ENCODE measurements at regions not wholly inside any gene's neighbourhood (a gene's known extent, or its start where the extent isn't known, plus 50 kb on each side); places are given as distances from the start of the nearest gene placed in this dataset.

DNA sequence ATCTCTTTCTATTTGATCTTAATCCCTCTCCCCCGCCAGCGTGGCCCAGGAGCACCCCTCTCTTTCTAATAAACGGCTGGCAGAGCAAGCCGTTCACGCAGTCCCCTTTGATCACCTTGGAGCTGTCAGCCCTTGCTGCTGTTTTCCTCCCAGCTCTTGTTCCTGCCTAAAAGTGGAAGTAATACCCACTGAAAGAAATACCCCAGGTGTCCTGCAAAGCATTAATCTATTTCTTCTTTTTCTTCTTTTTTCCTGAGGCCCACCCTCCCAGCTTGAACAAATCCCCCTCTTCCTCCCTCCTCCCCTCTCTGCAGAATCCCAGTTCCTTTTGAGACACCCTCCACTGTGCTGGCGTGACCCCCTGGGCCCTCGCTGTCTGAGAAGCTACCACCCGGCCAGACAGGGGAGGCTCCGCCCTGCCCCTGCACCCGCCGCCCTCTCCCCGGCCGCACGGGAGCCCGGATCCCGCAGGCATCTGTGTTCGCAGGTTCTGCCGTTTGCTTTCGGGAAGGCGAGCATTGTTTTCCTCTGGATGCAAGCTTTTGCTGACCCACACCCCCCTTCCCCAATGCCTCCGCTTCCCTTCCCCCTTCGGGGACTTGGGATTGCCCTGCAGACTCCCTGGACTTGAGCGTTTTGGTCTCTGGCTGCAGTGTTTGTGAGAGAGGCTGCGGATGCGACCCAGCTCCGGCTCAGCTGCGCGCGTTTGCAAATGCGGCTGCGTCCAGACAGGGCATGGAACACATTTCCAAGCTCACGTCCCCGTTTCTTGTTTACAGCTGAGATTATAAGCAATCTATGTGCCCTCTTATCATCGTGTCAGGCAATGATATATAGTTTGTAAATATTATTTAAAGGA, 631.5 kb downstream of the NYAP2 start:
- peak overlapping the region; percentile 48 for H3K4me3 ChIP-seq (replicated peaks; ENCODE audit: low read depth, low read length)
- TF ChIP-seq, protein P1, sequence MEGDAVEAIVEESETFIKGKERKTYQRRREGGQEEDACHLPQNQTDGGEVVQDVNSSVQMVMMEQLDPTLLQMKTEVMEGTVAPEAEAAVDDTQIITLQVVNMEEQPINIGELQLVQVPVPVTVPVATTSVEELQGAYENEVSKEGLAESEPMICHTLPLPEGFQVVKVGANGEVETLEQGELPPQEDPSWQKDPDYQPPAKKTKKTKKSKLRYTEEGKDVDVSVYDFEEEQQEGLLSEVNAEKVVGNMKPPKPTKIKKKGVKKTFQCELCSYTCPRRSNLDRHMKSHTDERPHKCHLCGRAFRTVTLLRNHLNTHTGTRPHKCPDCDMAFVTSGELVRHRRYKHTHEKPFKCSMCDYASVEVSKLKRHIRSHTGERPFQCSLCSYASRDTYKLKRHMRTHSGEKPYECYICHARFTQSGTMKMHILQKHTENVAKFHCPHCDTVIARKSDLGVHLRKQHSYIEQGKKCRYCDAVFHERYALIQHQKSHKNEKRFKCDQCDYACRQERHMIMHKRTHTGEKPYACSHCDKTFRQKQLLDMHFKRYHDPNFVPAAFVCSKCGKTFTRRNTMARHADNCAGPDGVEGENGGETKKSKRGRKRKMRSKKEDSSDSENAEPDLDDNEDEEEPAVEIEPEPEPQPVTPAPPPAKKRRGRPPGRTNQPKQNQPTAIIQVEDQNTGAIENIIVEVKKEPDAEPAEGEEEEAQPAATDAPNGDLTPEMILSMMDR (IDR thresholded peaks at IDR 0.05; ENCODE audit: low read depth, low read length, missing control alignments), result no peak
- peak; percentile 37 for DNase-seq (ENCODE audit: extremely low read depth, low read depth)

- no peak for DNase-seq (ENCODE audit: extremely low read depth, low read depth)
- TF ChIP-seq, protein P1 (IDR thresholded peaks at IDR 0.05; ENCODE audit: low read depth, low read length, missing control alignments), result no peak
- peak overlapping the region; percentile 48 for H3K4me3 ChIP-seq (replicated peaks; ENCODE audit: low read depth, low read length)
Observed at GRCh38 chr2:226030369-226030768, 630.9 kb downstream of the NYAP2 start.

- TF ChIP-seq, protein P1 (IDR thresholded peaks at IDR 0.05; ENCODE audit: low read depth, low read length, missing control alignments), result no peak
- DNase-seq (ENCODE audit: extremely low read depth, low read depth), result no peak
- no peak overlapping the region for H3K4me3 ChIP-seq (replicated peaks; ENCODE audit: low read depth, low read length)
Observed at GRCh38 chr2:226023946-226024345, 624.4 kb downstream of the NYAP2 start.

DNA sequence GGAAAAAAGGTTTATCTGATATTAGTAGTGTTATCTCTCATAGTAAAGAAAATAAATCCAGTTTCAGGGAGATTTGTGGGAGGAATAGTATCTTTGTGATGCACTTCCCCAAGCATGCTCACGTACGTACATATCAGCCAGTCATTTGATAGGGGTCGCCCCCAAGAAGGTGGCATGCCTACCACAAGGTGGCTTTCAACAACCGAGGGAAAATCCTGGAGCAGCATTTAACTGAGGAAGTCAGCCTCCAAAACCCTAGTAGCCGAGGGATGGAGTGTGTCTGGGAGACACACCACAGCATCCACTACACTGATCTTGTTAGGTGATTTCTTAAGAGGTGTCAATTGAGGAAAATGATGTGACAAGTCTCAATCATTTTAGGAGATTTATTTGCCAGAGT, 623.9 kb downstream of the NYAP2 start:
- TF ChIP-seq, protein P1 (IDR thresholded peaks at IDR 0.05; ENCODE audit: low read depth, low read length, missing control alignments), result no peak
- DNase-seq (ENCODE audit: extremely low read depth, low read depth), result no peak
- H3K4me3 ChIP-seq (replicated peaks; ENCODE audit: low read depth, low read length), result no peak overlapping the region

- TF ChIP-seq, protein P1 (IDR thresholded peaks at IDR 0.05; ENCODE audit: low read depth, low read length, missing control alignments), result no peak
- no peak overlapping the region for H3K4me3 ChIP-seq (replicated peaks; ENCODE audit: low read depth, low read length)
- DNase-seq (ENCODE audit: extremely low read depth, low read depth), result no peak
Observed at GRCh38 chr2:226020956-226021355, 621.4 kb downstream of the NYAP2 start.

DNA sequence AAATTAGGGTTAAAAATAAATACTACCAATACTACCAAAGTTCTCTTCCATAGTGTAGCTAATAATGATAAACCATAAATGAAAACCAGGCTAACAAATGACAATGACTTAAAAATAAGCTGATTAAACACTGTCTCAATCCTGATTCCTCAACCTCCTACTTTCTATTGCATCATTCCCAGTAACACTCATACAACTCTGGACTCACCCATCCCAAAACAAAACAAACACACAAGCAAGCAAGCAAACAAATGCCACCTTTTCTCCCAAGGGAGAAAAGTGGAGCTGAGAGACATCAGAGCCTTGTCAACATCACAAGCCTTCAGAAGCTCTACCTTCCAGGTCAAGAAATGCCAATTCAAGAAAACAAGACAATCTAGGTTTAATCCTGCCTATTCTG, 620.7 kb downstream of the NYAP2 start:
- TF ChIP-seq, protein P1 (IDR thresholded peaks at IDR 0.05; ENCODE audit: low read depth, low read length, missing control alignments), result no peak
- DNase-seq (ENCODE audit: extremely low read depth, low read depth), result no peak
- H3K4me3 ChIP-seq (replicated peaks; ENCODE audit: low read depth, low read length), result no peak overlapping the region

Data from HFF-Myc (cell line).